NOMO-1 treated with DMSO at 0.1 percent for 48 hours (cell line): ENCODE measurements at regions not wholly inside any gene's neighbourhood (a gene's known extent, or its start where the extent isn't known, plus 50 kb on each side); places are given as distances from the start of the nearest gene placed in this dataset.
"Not testable (repeated sequence)": the region's sequence is repeated elsewhere in the genome, so short reads cannot be mapped to it uniquely, and the experiment has no call there.

ENCODE experiments used
- DNase-seq: peaks from one replicate; lab custom pipeline; 2025; ENCODE audit not compliant: unreplicated experiment; lab: John Stamatoyannopoulos, UW

GRCh38 chr13:90857921-90858320 is 489.6 kb upstream of the MIR17HG start:
- no peak for DNase-seq

- no peak for DNase-seq
These were observed 481.5 kb upstream of the MIR17HG start for GRCh38 chr13:90866006-90866405.

GRCh38 chr13:90867336-90867683 is 480.2 kb upstream of the MIR17HG start:
- DNase-seq: peak; percentile 96

- DNase-seq: no peak
These were observed 479.1 kb upstream of the MIR17HG start for GRCh38 chr13:90868321-90868920.

GRCh38 chr13:90869580-90869979 is 477.9 kb upstream of the MIR17HG start:
- DNase-seq: no peak

GRCh38 chr13:90872491-90873025 is 474.9 kb upstream of the MIR17HG start:
- no peak for DNase-seq

- no peak for DNase-seq
These were observed 466.7 kb upstream of the MIR17HG start for GRCh38 chr13:90880790-90881189.

GRCh38 chr13:90882551-90882950 is 464.9 kb upstream of the MIR17HG start:
- DNase-seq: no peak

GRCh38 chr13:90883592-90883991 is 463.9 kb upstream of the MIR17HG start:
- DNase-seq: no peak

GRCh38 chr13:90884066-90884465 is 463.4 kb upstream of the MIR17HG start:
- DNase-seq: no peak

GRCh38 chr13:90889906-90890834 is 457.3 kb upstream of the MIR17HG start:
- no peak for DNase-seq

GRCh38 chr13:90891329-90891728 is 456.2 kb upstream of the MIR17HG start:
- no peak for DNase-seq

- DNase-seq: not testable (repeated sequence)
These were observed 454.3 kb upstream of the MIR17HG start for GRCh38 chr13:90893199-90893598.

- no peak for DNase-seq
These were observed 451.5 kb upstream of the MIR17HG start for GRCh38 chr13:90896002-90896401.

- no peak for DNase-seq
These were observed 448.7 kb upstream of the MIR17HG start for GRCh38 chr13:90898811-90899210.

GRCh38 chr13:90899416-90899815 is 448.1 kb upstream of the MIR17HG start:
- DNase-seq: no peak

- DNase-seq: no peak
These were observed 445.2 kb upstream of the MIR17HG start for GRCh38 chr13:90902255-90902654.

GRCh38 chr13:90906554-90906953 is 440.9 kb upstream of the MIR17HG start:
- DNase-seq: no peak

GRCh38 chr13:90908792-90909191 is 438.7 kb upstream of the MIR17HG start:
- no peak for DNase-seq

GRCh38 chr13:90910018-90910639 is 437.4 kb upstream of the MIR17HG start:
- DNase-seq: no peak

- no peak for DNase-seq
These were observed 435.2 kb upstream of the MIR17HG start for GRCh38 chr13:90912247-90912646.

- DNase-seq: no peak
These were observed 429.0 kb upstream of the MIR17HG start for GRCh38 chr13:90918536-90918935.
